ENCODE measurements at regions not wholly inside any gene's neighbourhood (a gene's known extent, or its start where the extent isn't known, plus 50 kb on each side); places are given as distances from the start of the nearest gene placed in this dataset.
A peak's percentile ranks its signal among the peaks of the same experiment; 100 is the strongest.

GRCh38 chr4:96164814-96165351, 325.0 kb downstream of the PDHA2 start:
- Histone ChIP-seq H3K4me1 (ENCODE audit: insufficient read depth, low read length) (peaks cover 16% of the 10 kb centered on the region), H3K36me3 (ENCODE audit: insufficient read depth, low read length) (no peaks in the 10 kb centered on the region), H3K27ac (ENCODE audit: low read depth, low read length) (peak overlapping the region; percentile 96), H3K4me2 (ENCODE audit: low read length) (peak overlapping the region; percentile 50), H2AFZ (ENCODE audit: low read depth, low read length) (no peak overlapping the region), H3K9me3 (ENCODE audit: insufficient read depth, low read depth, low read length) (no peaks in the 10 kb centered on the region), H3K4me3 (ENCODE audit: insufficient read depth, low read depth, low read length) (no peak overlapping the region), H3K9ac (ENCODE audit: low read length) (peak overlapping the region; percentile 68), H3K79me2 (ENCODE audit: insufficient read depth, low read length) (no peaks in the 10 kb centered on the region), H3K27me3 (ENCODE audit: insufficient read depth, low read length) (no peaks in the 10 kb centered on the region), H4K20me1 (ENCODE audit: insufficient read depth, low read length) (no peaks in the 10 kb centered on the region)
- no peaks in the 10 kb centered on the region for H3K9me3 Mint-ChIP-seq (ENCODE audit: unreplicated experiment)
- H3K4me3 Mint-ChIP-seq (ENCODE audit: unreplicated experiment): no peak overlapping the region
- TF ChIP-seq EZH2 (IDR thresholded peaks at IDR 0.05; ENCODE audit: insufficient read depth, low read length) (no peak), CTCF (IDR thresholded peaks at IDR 0.05; ENCODE audit: insufficient read depth, low read depth, low read length) (no peak)
- FAIRE-seq: no peak
- H3K36me3 Mint-ChIP-seq (ENCODE audit: low read depth, unreplicated experiment): no peaks in the 10 kb centered on the region
- H3K27me3 Mint-ChIP-seq (ENCODE audit: low read depth, unreplicated experiment): no peaks in the 10 kb centered on the region
- DNase-seq (ENCODE audit: low read depth): peak; percentile 98
- peak overlapping the region; percentile 96 for H3K27ac Mint-ChIP-seq (ENCODE audit: unreplicated experiment)
- peaks cover 30% of the 10 kb centered on the region for H3K4me1 Mint-ChIP-seq (ENCODE audit: low read depth, unreplicated experiment)

- H3K4me1 Mint-ChIP-seq (ENCODE audit: low read depth, unreplicated experiment): peaks cover 30% of the 10 kb centered on the region
- no peaks in the 10 kb centered on the region for H3K36me3 ChIP-seq (ENCODE audit: insufficient read depth, low read length)
- H3K79me2 ChIP-seq (ENCODE audit: insufficient read depth, low read length): no peaks in the 10 kb centered on the region
- H3K9ac ChIP-seq (ENCODE audit: low read length): no peak overlapping the region
- DNase-seq (ENCODE audit: low read depth) (no peak), FAIRE-seq (no peak)
- H3K9me3 ChIP-seq (ENCODE audit: insufficient read depth, low read depth, low read length): no peaks in the 10 kb centered on the region
- H3K9me3 Mint-ChIP-seq (ENCODE audit: unreplicated experiment): no peaks in the 10 kb centered on the region
- no peaks in the 10 kb centered on the region for H4K20me1 ChIP-seq (ENCODE audit: insufficient read depth, low read length)
- TF ChIP-seq EZH2 (IDR thresholded peaks at IDR 0.05; ENCODE audit: insufficient read depth, low read length): no peak
- TF ChIP-seq CTCF (IDR thresholded peaks at IDR 0.05; ENCODE audit: insufficient read depth, low read depth, low read length): no peak
- H3K4me2 ChIP-seq (ENCODE audit: low read length): no peak overlapping the region
- no peaks in the 10 kb centered on the region for H3K27me3 Mint-ChIP-seq (ENCODE audit: low read depth, unreplicated experiment)
- H3K27ac Mint-ChIP-seq (ENCODE audit: unreplicated experiment): no peak overlapping the region
- no peak overlapping the region for H2AFZ ChIP-seq (ENCODE audit: low read depth, low read length)
- H3K4me3 Mint-ChIP-seq (ENCODE audit: unreplicated experiment): no peak overlapping the region
- H3K27ac ChIP-seq (ENCODE audit: low read depth, low read length): no peak overlapping the region
- H3K4me3 ChIP-seq (ENCODE audit: insufficient read depth, low read depth, low read length): no peak overlapping the region
- peaks cover 16% of the 10 kb centered on the region for H3K4me1 ChIP-seq (ENCODE audit: insufficient read depth, low read length)
- H3K27me3 ChIP-seq (ENCODE audit: insufficient read depth, low read length): no peaks in the 10 kb centered on the region
- no peaks in the 10 kb centered on the region for H3K36me3 Mint-ChIP-seq (ENCODE audit: low read depth, unreplicated experiment)
These were observed 326.9 kb downstream of the PDHA2 start for GRCh38 chr4:96166806-96167205.

GRCh38 chr4:96170198-96170597, 330.3 kb downstream of the PDHA2 start:
- Mint-ChIP-seq H3K4me1 (ENCODE audit: low read depth, unreplicated experiment) (peaks cover 6% of the 10 kb centered on the region), H3K27me3 (ENCODE audit: low read depth, unreplicated experiment) (no peaks in the 10 kb centered on the region), H3K36me3 (ENCODE audit: low read depth, unreplicated experiment) (no peaks in the 10 kb centered on the region), H3K9me3 (ENCODE audit: unreplicated experiment) (no peaks in the 10 kb centered on the region), H3K27ac (ENCODE audit: unreplicated experiment) (no peak overlapping the region), H3K4me3 (ENCODE audit: unreplicated experiment) (no peak overlapping the region)
- TF ChIP-seq EZH2 (IDR thresholded peaks at IDR 0.05; ENCODE audit: insufficient read depth, low read length) (no peak), CTCF (IDR thresholded peaks at IDR 0.05; ENCODE audit: insufficient read depth, low read depth, low read length) (no peak)
- H2AFZ ChIP-seq (ENCODE audit: low read depth, low read length): no peak overlapping the region
- no peak overlapping the region for H3K27ac ChIP-seq (ENCODE audit: low read depth, low read length)
- no peak for FAIRE-seq
- H4K20me1 ChIP-seq (ENCODE audit: insufficient read depth, low read length): no peaks in the 10 kb centered on the region
- no peaks in the 10 kb centered on the region for H3K36me3 ChIP-seq (ENCODE audit: insufficient read depth, low read length)
- H3K79me2 ChIP-seq (ENCODE audit: insufficient read depth, low read length): no peaks in the 10 kb centered on the region
- no peaks in the 10 kb centered on the region for H3K9me3 ChIP-seq (ENCODE audit: insufficient read depth, low read depth, low read length)
- H3K27me3 ChIP-seq (ENCODE audit: insufficient read depth, low read length): no peaks in the 10 kb centered on the region
- no peak overlapping the region for H3K4me2 ChIP-seq (ENCODE audit: low read length)
- no peak for DNase-seq (ENCODE audit: low read depth)
- peaks cover 6% of the 10 kb centered on the region for H3K4me1 ChIP-seq (ENCODE audit: insufficient read depth, low read length)
- no peak overlapping the region for H3K9ac ChIP-seq (ENCODE audit: low read length)
- H3K4me3 ChIP-seq (ENCODE audit: insufficient read depth, low read depth, low read length): no peak overlapping the region
